ENCODE measurements at regions not wholly inside any gene's neighbourhood (a gene's known extent, or its start where the extent isn't known, plus 50 kb on each side); places are given as distances from the start of the nearest gene placed in this dataset.
"Not testable (repeated sequence)": the region's sequence is repeated elsewhere in the genome, so short reads cannot be mapped to it uniquely, and the experiment has no call there.

DNA sequence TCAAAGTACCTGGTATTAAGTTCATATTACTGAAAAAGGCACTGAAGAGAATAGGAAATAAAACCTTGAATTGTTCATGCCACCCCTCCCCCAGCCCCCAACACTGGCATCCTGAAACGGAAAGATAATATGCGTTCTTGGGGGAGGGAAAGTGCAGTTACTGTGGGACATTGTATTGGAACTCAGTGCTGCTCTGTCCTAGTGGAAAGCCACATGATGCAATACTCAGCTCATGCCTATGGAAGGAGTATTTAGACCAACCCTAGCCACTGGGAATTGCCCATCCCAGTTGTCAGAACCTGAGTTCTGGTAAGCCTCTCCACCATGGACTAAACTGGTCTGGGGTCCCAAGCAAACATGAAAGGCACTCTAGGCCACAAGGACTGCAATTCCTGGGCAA is 680.8 kb upstream of the BCHE start:
- Histone ChIP-seq H3F3A (ENCODE audit: low read depth) (no peaks in the 10 kb centered on the region), H3K4me1 (no peaks in the 10 kb centered on the region), H3K36me3 (no peaks in the 10 kb centered on the region), H4K20me1 (ENCODE audit: low read depth) (no peaks in the 10 kb centered on the region), H3K27me3 (no peaks in the 10 kb centered on the region), H3K79me2 (ENCODE audit: low read depth) (no peaks in the 10 kb centered on the region), H3K9ac (no peak overlapping the region), H3K9me3 (ENCODE audit: low read depth) (no peaks in the 10 kb centered on the region), H2AFZ (replicated peaks) (no peak overlapping the region), H3K4me2 (no peak overlapping the region), H3K27ac (no peak overlapping the region), H3K4me3 (no peak overlapping the region)
- no peaks in the 10 kb centered on the region for H3K36me3 Mint-ChIP-seq
- DNase-seq (ENCODE audit: low spot score) = no peak
- H3K9me3 Mint-ChIP-seq = peaks cover 6% of the 10 kb centered on the region
- TF ChIP-seq EZH2phosphoT487 (IDR thresholded peaks at IDR 0.05) = no peak
- TF ChIP-seq, protein P1, sequence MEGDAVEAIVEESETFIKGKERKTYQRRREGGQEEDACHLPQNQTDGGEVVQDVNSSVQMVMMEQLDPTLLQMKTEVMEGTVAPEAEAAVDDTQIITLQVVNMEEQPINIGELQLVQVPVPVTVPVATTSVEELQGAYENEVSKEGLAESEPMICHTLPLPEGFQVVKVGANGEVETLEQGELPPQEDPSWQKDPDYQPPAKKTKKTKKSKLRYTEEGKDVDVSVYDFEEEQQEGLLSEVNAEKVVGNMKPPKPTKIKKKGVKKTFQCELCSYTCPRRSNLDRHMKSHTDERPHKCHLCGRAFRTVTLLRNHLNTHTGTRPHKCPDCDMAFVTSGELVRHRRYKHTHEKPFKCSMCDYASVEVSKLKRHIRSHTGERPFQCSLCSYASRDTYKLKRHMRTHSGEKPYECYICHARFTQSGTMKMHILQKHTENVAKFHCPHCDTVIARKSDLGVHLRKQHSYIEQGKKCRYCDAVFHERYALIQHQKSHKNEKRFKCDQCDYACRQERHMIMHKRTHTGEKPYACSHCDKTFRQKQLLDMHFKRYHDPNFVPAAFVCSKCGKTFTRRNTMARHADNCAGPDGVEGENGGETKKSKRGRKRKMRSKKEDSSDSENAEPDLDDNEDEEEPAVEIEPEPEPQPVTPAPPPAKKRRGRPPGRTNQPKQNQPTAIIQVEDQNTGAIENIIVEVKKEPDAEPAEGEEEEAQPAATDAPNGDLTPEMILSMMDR (IDR thresholded peaks at IDR 0.05) = no peak
- no peak overlapping the region for H3K4me3 Mint-ChIP-seq
- H3K27ac Mint-ChIP-seq = no peak overlapping the region
- H3K27me3 Mint-ChIP-seq (ENCODE audit: insufficient read depth, low read depth) = no peaks in the 10 kb centered on the region
- H3K4me1 Mint-ChIP-seq = peaks cover 3% of the 10 kb centered on the region

DNA sequence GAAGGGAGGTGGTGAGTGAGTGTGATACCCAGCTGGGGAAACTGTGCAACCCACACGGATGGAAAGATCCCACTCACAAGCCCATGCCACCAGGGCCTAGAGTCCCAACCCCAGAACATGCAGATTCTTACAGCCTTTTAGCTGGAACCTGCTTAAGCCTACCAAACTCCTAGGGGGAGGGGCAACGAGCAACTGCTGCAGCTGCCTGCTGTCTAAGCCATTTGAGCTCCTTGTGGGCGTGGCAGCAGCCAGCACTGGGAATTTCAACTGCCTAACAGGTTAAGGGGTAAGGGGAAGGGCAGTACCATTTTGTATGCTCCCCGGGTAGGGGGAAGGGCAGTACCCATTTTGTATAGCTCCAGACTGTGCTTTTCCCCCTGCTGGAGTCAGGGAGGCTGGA is 673.2 kb upstream of the BCHE start:
- Histone ChIP-seq H2AFZ (replicated peaks) (peak overlapping the region; percentile 87), H3K36me3 (no peaks in the 10 kb centered on the region)
- DNase-seq (ENCODE audit: low spot score) = peak; percentile 79

GRCh38 chr3:166500420-166500819 is 663.2 kb upstream of the BCHE start:
- not testable (repeated sequence) for H3K79me2 ChIP-seq (ENCODE audit: low read depth); H3K4me3 ChIP-seq; H3K36me3 Mint-ChIP-seq; H3K4me3 Mint-ChIP-seq; H3K4me1 Mint-ChIP-seq; H3K27ac ChIP-seq; H3K9me3 Mint-ChIP-seq; DNase-seq (ENCODE audit: low spot score); H2AFZ ChIP-seq (replicated peaks); H3K9ac ChIP-seq; H3K9me3 ChIP-seq (ENCODE audit: low read depth); H3F3A ChIP-seq (ENCODE audit: low read depth); H4K20me1 ChIP-seq (ENCODE audit: low read depth); H3K36me3 ChIP-seq; H3K27me3 Mint-ChIP-seq (ENCODE audit: insufficient read depth, low read depth); H3K4me2 ChIP-seq; H3K27ac Mint-ChIP-seq; H3K27me3 ChIP-seq; H3K4me1 ChIP-seq

More for the DNA sequence above, 673.2 kb upstream of the BCHE start:
- no peaks in the 10 kb centered on the region for H3K4me1 Mint-ChIP-seq
- Histone ChIP-seq H3K9ac (no peak overlapping the region), H3K4me2 (no peak overlapping the region), H3F3A (ENCODE audit: low read depth) (no peaks in the 10 kb centered on the region), H3K9me3 (ENCODE audit: low read depth) (no peaks in the 10 kb centered on the region), H3K4me1 (peaks cover 3% of the 10 kb centered on the region), H4K20me1 (ENCODE audit: low read depth) (no peaks in the 10 kb centered on the region), H3K27me3 (no peaks in the 10 kb centered on the region), H3K27ac (no peak overlapping the region), H3K4me3 (no peak overlapping the region), H3K79me2 (ENCODE audit: low read depth) (no peaks in the 10 kb centered on the region)
- H3K4me3 Mint-ChIP-seq = no peak overlapping the region
- no peaks in the 10 kb centered on the region for H3K36me3 Mint-ChIP-seq
- TF ChIP-seq EZH2 (IDR thresholded peaks at IDR 0.05) = no peak
- TF ChIP-seq, protein P1 (IDR thresholded peaks at IDR 0.05) = no peak
- no peak for TF ChIP-seq EZH2phosphoT487 (IDR thresholded peaks at IDR 0.05)
- H3K27me3 Mint-ChIP-seq (ENCODE audit: insufficient read depth, low read depth) = no peaks in the 10 kb centered on the region
- H3K27ac Mint-ChIP-seq = no peak overlapping the region
- H3K9me3 Mint-ChIP-seq = peaks cover 22% of the 10 kb centered on the region

GRCh38 chr3:166499636-166500035 is 662.4 kb upstream of the BCHE start:
- no peak for DNase-seq (ENCODE audit: low spot score)
- Histone ChIP-seq H3K79me2 (ENCODE audit: low read depth) (no peaks in the 10 kb centered on the region), H3K4me1 (no peaks in the 10 kb centered on the region), H3K4me3 (no peak overlapping the region), H3K9me3 (ENCODE audit: low read depth) (no peaks in the 10 kb centered on the region), H3K9ac (no peak overlapping the region), H4K20me1 (ENCODE audit: low read depth) (no peaks in the 10 kb centered on the region), H3K36me3 (no peaks in the 10 kb centered on the region), H3K27me3 (no peaks in the 10 kb centered on the region), H3F3A (ENCODE audit: low read depth) (no peaks in the 10 kb centered on the region), H3K4me2 (no peak overlapping the region), H3K27ac (no peak overlapping the region), H2AFZ (replicated peaks) (no peak overlapping the region)
- no peak overlapping the region for H3K4me3 Mint-ChIP-seq
- no peaks in the 10 kb centered on the region for H3K4me1 Mint-ChIP-seq
- peaks cover 2% of the 10 kb centered on the region for H3K9me3 Mint-ChIP-seq
- no peak overlapping the region for H3K27ac Mint-ChIP-seq
- no peaks in the 10 kb centered on the region for H3K36me3 Mint-ChIP-seq
- TF ChIP-seq EZH2 (IDR thresholded peaks at IDR 0.05) (no peak), EZH2phosphoT487 (IDR thresholded peaks at IDR 0.05) (no peak)
- TF ChIP-seq, protein P1 (IDR thresholded peaks at IDR 0.05) = no peak
- H3K27me3 Mint-ChIP-seq (ENCODE audit: insufficient read depth, low read depth) = no peaks in the 10 kb centered on the region
